Neuronal stem cell (in vitro differentiated cells): ENCODE measurements at regions not wholly inside any gene's neighbourhood (a gene's known extent, or its start where the extent isn't known, plus 50 kb on each side); places are given as distances from the start of the nearest gene placed in this dataset.
A peak's percentile ranks its signal among the peaks of the same experiment; 100 is the strongest.

Experiments used
- DNase-seq: peaks from one replicate; pipeline ENCODE4 v3.0.0-alpha.2; 2013; ENCODE audit warnings: low spot score
- H2AFZ ChIP-seq: one replicate; pipeline ENCODE4 v1.6.1; 2013; ENCODE audit warnings: mild to moderate bottlenecking, low read length, inconsistent platforms
- H2AK5ac ChIP-seq: 2 replicates; pipeline ENCODE4 v1.6.1; 2013; ENCODE audit warnings: low read depth, mild to moderate bottlenecking, inconsistent platforms, low read length, moderate library complexity, mixed read lengths
- H2BK120ac ChIP-seq: 2 replicates; pipeline ENCODE4 v1.6.1; 2013; ENCODE audit warnings: low read depth, mild to moderate bottlenecking, inconsistent platforms, low read length, moderate library complexity, mixed read lengths
- H2BK12ac ChIP-seq: one replicate; pipeline ENCODE4 v1.6.1; 2013; ENCODE audit warnings: low read length, inconsistent platforms
- H2BK15ac ChIP-seq: 2 replicates; pipeline ENCODE4 v1.6.1; 2013; ENCODE audit warnings: mild to moderate bottlenecking, low read length, inconsistent platforms, mixed read lengths
- H2BK5ac ChIP-seq: one replicate; pipeline ENCODE4 v1.6.1; 2013; ENCODE audit warnings: inconsistent platforms, mild to moderate bottlenecking, low read length, moderate library complexity
- H3K14ac ChIP-seq: one replicate; pipeline ENCODE4 v1.6.1; 2013; ENCODE audit warnings: low read length, inconsistent platforms
- H3K18ac ChIP-seq: 2 replicates; pipeline ENCODE4 v1.6.1; 2013; ENCODE audit warnings: low read length, inconsistent platforms
- H3K23ac ChIP-seq: 2 replicates; pipeline ENCODE4 v1.6.1; 2013; ENCODE audit warnings: low read depth, mild to moderate bottlenecking, mixed read lengths, low read length, inconsistent platforms; ENCODE audit not compliant: poor library complexity
- H3K27ac ChIP-seq: replicated peaks from 3 replicates; pipeline ENCODE4 v1.5.1; 2013; ENCODE audit warnings: low read length, inconsistent platforms
- H3K27me3 ChIP-seq, 3 experiments: 2 replicates each; pipeline ENCODE4 v1.6.1; 2013; ENCODE audit warnings: low read length in 3 of 3, mild to moderate bottlenecking in 2 of 3, inconsistent platforms in 1 of 3, low read depth in 1 of 3, mixed read lengths in 1 of 3, moderate library complexity in 1 of 3; ENCODE audit not compliant: control insufficient read depth in 3 of 3, insufficient read depth in 3 of 3
- H3K36me3 ChIP-seq, 2 donors: replicated peaks in 1 of 2; 2 replicates each; pipeline ENCODE4 v1.6.1; 2013; ENCODE audit warnings: low read length in 2 of 2; ENCODE audit not compliant: control insufficient read depth in 2 of 2, insufficient read depth in 2 of 2
- H3K4ac ChIP-seq: 2 replicates; pipeline ENCODE4 v1.6.1; 2013; ENCODE audit warnings: inconsistent platforms, mild to moderate bottlenecking, low read length, moderate library complexity
- H3K4me1 ChIP-seq, 2 donors: 1 replicate in 1 of 2; 2 replicates in 1 of 2; pipeline ENCODE4 v1.6.1; 2013; ENCODE audit warnings: low read length in 2 of 2, low read depth in 1 of 2; ENCODE audit not compliant: control insufficient read depth in 2 of 2, insufficient read depth in 1 of 2
- H3K4me2 ChIP-seq: one replicate; pipeline ENCODE4 v1.6.1; 2013; ENCODE audit warnings: mild to moderate bottlenecking, low read length, inconsistent platforms; ENCODE audit not compliant: insufficient read depth, poor library complexity, severe bottlenecking
- H3K4me3 ChIP-seq, 2 donors: 2 replicates each; pipeline ENCODE4 v1.5.1; 2013; ENCODE audit warnings: low read length in 2 of 2, mild to moderate bottlenecking in 2 of 2, inconsistent platforms in 1 of 2, moderate library complexity in 1 of 2
- H3K79me1 ChIP-seq: one replicate; pipeline ENCODE4 v1.6.1; 2013; ENCODE audit warnings: low read depth, mild to moderate bottlenecking, inconsistent platforms, low read length, moderate library complexity
- H3K9ac ChIP-seq: one replicate; pipeline ENCODE4 v1.6.1; 2013; ENCODE audit warnings: mild to moderate bottlenecking, low read depth, low read length, inconsistent platforms; ENCODE audit not compliant: poor library complexity
- H3K9me3 ChIP-seq, 2 donors: replicated peaks in 1 of 2; 2 replicates each; pipeline versions ENCODE3 to v1.6.1; 2013; ENCODE audit warnings: low read length in 2 of 2, mild to moderate bottlenecking in 2 of 2, inconsistent platforms in 1 of 2, low read depth in 1 of 2, mixed read lengths in 1 of 2, moderate library complexity in 1 of 2; ENCODE audit not compliant: control insufficient read depth in 2 of 2, insufficient read depth in 1 of 2
- H4K8ac ChIP-seq: one replicate; pipeline ENCODE4 v1.6.1; 2013; ENCODE audit warnings: low read depth, mild to moderate bottlenecking, inconsistent platforms, low read length, moderate library complexity
- H4K91ac ChIP-seq: one replicate; pipeline ENCODE4 v1.6.1; 2013; ENCODE audit warnings: low read length, low read depth, mild to moderate bottlenecking, inconsistent platforms; ENCODE audit not compliant: poor library complexity
- WGBS, 2 donors: extraction: QIAGEN DNeasy Blood & Tissue Kit; methylation state at CpG; one replicate each; pipeline ENCODE4 v1.1.7; 2013; ENCODE audit warnings: missing lambda C conversion rate in 2 of 2, mixed read lengths in 1 of 2; ENCODE audit not compliant: insufficient read length in 2 of 2, insufficient replicate concordance in 1 of 2; ENCODE audit errors: extremely low coverage in 2 of 2; 5-methylcytosine and 5-hydroxymethylcytosine counted together

DNA sequence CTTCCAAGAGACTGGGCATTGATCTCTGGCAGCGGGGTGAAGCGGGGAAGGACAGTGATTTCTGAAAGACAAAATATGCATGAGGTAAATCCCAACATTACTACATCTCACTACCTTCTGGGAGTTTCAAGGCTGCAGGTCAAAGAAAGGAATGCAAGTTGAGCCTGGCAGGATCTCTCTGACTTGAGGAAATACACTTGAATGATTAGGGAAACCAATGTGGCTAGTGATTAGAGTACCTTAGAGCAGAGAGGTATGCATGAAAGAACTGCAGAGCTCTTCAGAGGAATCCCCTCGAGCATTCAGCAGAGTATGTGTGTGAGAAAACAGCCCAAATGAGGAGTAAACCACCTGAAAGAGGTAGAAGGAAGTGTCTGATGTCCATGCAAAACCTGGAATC, 2874.1 kb upstream of the PCDH20 start:
- peak overlapping the region; percentile 17 for H4K8ac ChIP-seq
- no CpG with 5 or more reads among the region's 3 CpGs for WGBS, 2 donors
- no peak overlapping the region for H2AK5ac ChIP-seq
- no peak overlapping the region for H3K14ac ChIP-seq
- H2AFZ ChIP-seq, result no peak overlapping the region
- no peak overlapping the region for H3K18ac ChIP-seq
- H3K27ac ChIP-seq, result no peak overlapping the region
- H3K79me1 ChIP-seq, result no peaks in the 10 kb centered on the region
- no peak overlapping the region for H2BK120ac ChIP-seq
- no peak overlapping the region for H2BK12ac ChIP-seq
- H3K4me3 ChIP-seq, result no peak overlapping the region
- no peak overlapping the region for H4K91ac ChIP-seq
- H3K9ac ChIP-seq, result no peak overlapping the region
- no peaks in the 10 kb centered on the region for H3K9me3 ChIP-seq
- H3K4ac ChIP-seq, result no peak overlapping the region
- no peak overlapping the region for H2BK5ac ChIP-seq
- H3K4me1 ChIP-seq, result no peaks in the 10 kb centered on the region
- H3K4me2 ChIP-seq, result no peak overlapping the region
- no peaks in the 10 kb centered on the region for H3K36me3 ChIP-seq
- no peak overlapping the region for H3K23ac ChIP-seq
- no peak overlapping the region for H2BK15ac ChIP-seq
- DNase-seq, result no peak
- H3K27me3 ChIP-seq, result no peaks in the 10 kb centered on the region

DNA sequence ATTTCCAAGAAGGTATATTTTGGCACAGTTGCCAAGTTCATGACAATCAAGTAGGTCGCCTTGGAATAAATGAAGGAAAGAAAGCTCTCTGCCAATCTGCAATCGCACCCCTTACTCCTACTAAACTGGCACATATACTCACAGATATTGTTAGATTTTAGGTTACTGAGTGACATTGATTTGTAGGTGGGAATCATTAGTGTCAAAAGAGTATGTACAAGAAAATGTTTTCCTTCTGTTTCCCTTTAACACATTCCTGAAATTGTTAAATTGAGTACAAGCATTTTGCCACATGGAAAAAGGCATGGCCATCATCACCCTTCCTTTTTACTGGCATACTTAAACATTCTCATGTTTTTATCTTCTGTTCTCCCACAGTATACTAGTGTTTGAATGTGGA, 2868.3 kb upstream of the PCDH20 start:
- no peak overlapping the region for H2BK5ac ChIP-seq
- H3K27ac ChIP-seq, result no peak overlapping the region
- no peaks in the 10 kb centered on the region for H3K79me1 ChIP-seq
- no peak for DNase-seq
- no peak overlapping the region for H3K4me2 ChIP-seq
- no peaks in the 10 kb centered on the region for H3K9me3 ChIP-seq
- no peak overlapping the region for H3K4me3 ChIP-seq
- H4K91ac ChIP-seq, result no peak overlapping the region
- no peak overlapping the region for H2AK5ac ChIP-seq
- no peak overlapping the region for H2BK15ac ChIP-seq
- no peak overlapping the region for H3K14ac ChIP-seq
- H3K18ac ChIP-seq, result no peak overlapping the region
- no peak overlapping the region for H2AFZ ChIP-seq
- no peaks in the 10 kb centered on the region for H3K4me1 ChIP-seq
- H3K36me3 ChIP-seq, result no peaks in the 10 kb centered on the region
- H3K27me3 ChIP-seq, result no peaks in the 10 kb centered on the region
- H3K23ac ChIP-seq, result no peak overlapping the region
- no peak overlapping the region for H4K8ac ChIP-seq
- no peak overlapping the region for H3K4ac ChIP-seq
- WGBS, 2 donors, result no CpG with 5 or more reads among the region's 2 CpGs
- H2BK12ac ChIP-seq, result no peak overlapping the region
- H2BK120ac ChIP-seq, result no peak overlapping the region
- H3K9ac ChIP-seq, result no peak overlapping the region

DNA sequence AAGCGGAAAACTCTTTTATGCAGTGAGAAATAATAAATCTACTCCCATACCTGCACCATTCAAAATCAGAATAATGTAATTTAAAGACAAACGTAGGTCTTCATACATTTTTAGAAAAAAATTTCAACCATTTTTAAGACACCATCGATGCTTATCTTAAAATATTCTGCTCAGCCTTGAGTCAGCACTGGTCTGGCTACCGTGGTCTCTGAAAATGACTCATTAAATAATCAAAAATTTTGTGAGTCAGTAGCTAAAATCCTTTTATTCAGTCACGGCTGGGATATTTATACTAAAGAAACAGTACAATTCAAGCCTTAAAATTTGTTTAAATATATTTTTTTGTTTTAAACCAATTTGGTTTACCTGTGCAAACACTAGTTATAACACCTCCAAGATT, 2862.8 kb upstream of the PCDH20 start:
- no CpG with 5 or more reads among the region's 5 CpGs for WGBS, 2 donors
- no peak overlapping the region for H3K4ac ChIP-seq
- peaks cover 0 to 3% of the 10 kb centered on the region in 2 donors for H3K9me3 ChIP-seq
- H4K91ac ChIP-seq, result no peak overlapping the region
- no peak overlapping the region for H2BK120ac ChIP-seq
- no peak overlapping the region for H3K4me3 ChIP-seq
- H2BK15ac ChIP-seq, result no peak overlapping the region
- no peak overlapping the region for H3K18ac ChIP-seq
- H2AFZ ChIP-seq, result no peak overlapping the region
- H3K79me1 ChIP-seq, result no peaks in the 10 kb centered on the region
- no peak overlapping the region for H4K8ac ChIP-seq
- H3K27ac ChIP-seq, result no peak overlapping the region
- no peak overlapping the region for H3K14ac ChIP-seq
- no peak overlapping the region for H3K23ac ChIP-seq
- H3K36me3 ChIP-seq, result no peaks in the 10 kb centered on the region
- no peaks in the 10 kb centered on the region for H3K27me3 ChIP-seq
- no peak overlapping the region for H3K9ac ChIP-seq
- no peak for DNase-seq
- H3K4me2 ChIP-seq, result no peak overlapping the region
- no peak overlapping the region for H2BK5ac ChIP-seq
- no peak overlapping the region for H2AK5ac ChIP-seq
- H3K4me1 ChIP-seq, result no peaks in the 10 kb centered on the region
- no peak overlapping the region for H2BK12ac ChIP-seq

DNA sequence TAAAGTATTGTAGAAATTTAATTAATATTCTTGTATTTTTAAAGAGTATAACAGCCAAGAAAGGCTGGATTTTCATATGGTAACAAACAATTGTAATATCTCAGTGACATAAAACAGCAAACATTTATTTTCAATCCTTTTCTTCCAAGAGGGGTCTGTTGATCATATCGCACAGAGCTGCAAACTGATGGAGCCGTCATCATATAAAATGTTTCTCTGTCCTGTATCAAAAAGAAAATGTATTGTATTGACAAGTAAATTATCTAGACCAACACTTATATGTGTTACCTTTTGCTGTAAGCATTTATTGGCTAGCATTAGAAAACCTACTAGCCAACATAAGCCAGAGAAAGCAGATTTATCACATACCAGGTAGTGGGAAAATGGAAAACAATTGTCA, 2861.4 kb upstream of the PCDH20 start:
- Histone ChIP-seq H2BK120ac (no peak overlapping the region), H2BK15ac (no peak overlapping the region), H2AFZ (no peak overlapping the region), H3K36me3 (no peaks in the 10 kb centered on the region), H3K4me2 (no peak overlapping the region), H2BK12ac (no peak overlapping the region), H3K14ac (no peak overlapping the region), H3K23ac (no peak overlapping the region), H4K91ac (no peak overlapping the region), H3K4me3 (no peak overlapping the region), H3K9me3 (peaks cover 0 to 3% of the 10 kb centered on the region in 2 donors), H3K4me1 (no peaks in the 10 kb centered on the region), H4K8ac (no peak overlapping the region), H2AK5ac (no peak overlapping the region), H3K18ac (no peak overlapping the region), H3K9ac (no peak overlapping the region), H3K27me3 (no peaks in the 10 kb centered on the region), H2BK5ac (no peak overlapping the region), H3K79me1 (no peaks in the 10 kb centered on the region), H3K27ac (no peak overlapping the region), H3K4ac (no peak overlapping the region)
- WGBS, 2 donors, result no CpG with 5 or more reads among the region's 2 CpGs
- no peak for DNase-seq
